ENCODE measurements at regions not wholly inside any gene's neighbourhood (a gene's known extent, or its start where the extent isn't known, plus 50 kb on each side); places are given as distances from the start of the nearest gene placed in this dataset.

- Histone ChIP-seq H3K9me3 (no peaks in the 10 kb centered on the region), H3K4me1 (peaks cover 0 to 14% (median 0%) of the 10 kb centered on the region in 4 donors), H3K4me3 (no peak overlapping the region), H3K27ac (peak overlapping the region in 2 of 4 donors; percentile 31 to 65), H3K27me3 (no peaks in the 10 kb centered on the region), H3K36me3 (no peaks in the 10 kb centered on the region)
- DNase-seq = peak in 1 of 3 donors; percentile 63
- TF ChIP-seq POLR2A (IDR thresholded peaks at IDR 0.05) = no peak
- no peak for TF ChIP-seq CTCF (IDR thresholded peaks at IDR 0.05)
Measured at GRCh38 chr6:6890400-6890858, 217.3 kb upstream of the RREB1 start.

DNA sequence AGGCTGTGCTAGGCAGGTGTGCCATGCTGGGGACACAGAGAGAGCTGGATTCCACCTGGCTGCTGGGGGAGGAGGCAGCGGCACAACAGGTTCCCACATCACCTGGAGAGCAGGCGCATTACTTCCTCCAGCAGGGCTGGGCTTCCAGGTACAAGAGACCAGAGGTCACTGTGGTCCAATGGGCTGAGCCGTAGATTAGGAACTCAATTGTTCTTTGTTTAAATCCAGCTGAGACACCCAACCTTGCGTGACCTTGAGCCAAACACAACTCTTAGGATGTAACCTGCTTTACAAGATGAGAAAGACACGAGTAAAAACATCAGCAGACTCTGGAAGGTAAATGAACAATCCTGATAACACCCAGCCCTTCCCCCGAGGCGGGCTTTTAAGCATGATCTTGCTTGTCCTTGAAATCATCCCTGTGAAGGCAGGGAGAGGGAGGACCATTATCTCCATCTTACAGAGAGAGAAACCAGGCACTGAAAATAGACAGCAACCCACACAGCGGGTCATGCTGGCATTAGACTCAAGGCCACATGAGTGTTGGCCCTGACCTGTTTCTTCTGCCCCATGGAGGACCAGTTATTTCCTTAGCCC lies 216.5 kb upstream of the RREB1 start:
- peaks cover 0 to 14% (median 0%) of the 10 kb centered on the region in 4 donors for H3K4me1 ChIP-seq
- TF ChIP-seq CTCF (IDR thresholded peaks at IDR 0.05) = peak in 2 of 6 experiments; percentile 29 to 30
- no peak for TF ChIP-seq POLR2A (IDR thresholded peaks at IDR 0.05)
- H3K27ac ChIP-seq = peak overlapping the region in 2 of 4 donors; percentile 31 to 65
- H3K36me3 ChIP-seq = no peaks in the 10 kb centered on the region
- H3K27me3 ChIP-seq = no peaks in the 10 kb centered on the region
- H3K9me3 ChIP-seq = no peaks in the 10 kb centered on the region
- no peak overlapping the region for H3K4me3 ChIP-seq
- DNase-seq = peak in 2 of 3 donors; percentile 77 to 79

DNA sequence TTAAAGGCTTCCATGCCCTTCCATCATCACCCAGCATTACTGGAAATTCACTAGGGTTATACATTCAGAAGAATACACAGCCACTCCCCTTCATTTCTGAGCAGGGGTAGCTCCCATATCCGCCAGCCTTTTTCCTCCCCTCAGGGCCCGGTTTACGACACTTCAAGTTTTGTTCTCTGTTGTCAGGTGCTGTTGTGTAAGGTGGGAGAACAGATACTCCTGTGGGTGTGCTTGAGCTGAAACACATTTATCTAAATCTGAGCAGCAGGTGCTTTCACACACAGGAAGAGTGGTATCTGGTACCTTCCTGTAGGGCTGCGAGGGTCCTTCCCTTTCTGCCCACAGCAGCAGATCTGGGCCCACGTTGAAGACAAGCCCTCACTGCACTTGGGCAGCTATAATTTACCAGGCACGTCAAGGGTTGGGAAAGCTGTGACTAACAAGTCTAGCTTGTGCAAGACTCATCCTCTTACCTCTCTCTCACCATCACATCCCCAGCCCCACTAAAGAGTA lies 215.8 kb upstream of the RREB1 start:
- Histone ChIP-seq H3K36me3 (no peaks in the 10 kb centered on the region), H3K27ac (peak overlapping the region in 1 of 4 donors; percentile 65), H3K4me1 (peaks cover 0 to 14% (median 0%) of the 10 kb centered on the region in 4 donors), H3K27me3 (no peaks in the 10 kb centered on the region), H3K4me3 (no peak overlapping the region), H3K9me3 (no peaks in the 10 kb centered on the region)
- no peak for TF ChIP-seq CTCF (IDR thresholded peaks at IDR 0.05)
- no peak for TF ChIP-seq POLR2A (IDR thresholded peaks at IDR 0.05)
- no peak for DNase-seq

DNA sequence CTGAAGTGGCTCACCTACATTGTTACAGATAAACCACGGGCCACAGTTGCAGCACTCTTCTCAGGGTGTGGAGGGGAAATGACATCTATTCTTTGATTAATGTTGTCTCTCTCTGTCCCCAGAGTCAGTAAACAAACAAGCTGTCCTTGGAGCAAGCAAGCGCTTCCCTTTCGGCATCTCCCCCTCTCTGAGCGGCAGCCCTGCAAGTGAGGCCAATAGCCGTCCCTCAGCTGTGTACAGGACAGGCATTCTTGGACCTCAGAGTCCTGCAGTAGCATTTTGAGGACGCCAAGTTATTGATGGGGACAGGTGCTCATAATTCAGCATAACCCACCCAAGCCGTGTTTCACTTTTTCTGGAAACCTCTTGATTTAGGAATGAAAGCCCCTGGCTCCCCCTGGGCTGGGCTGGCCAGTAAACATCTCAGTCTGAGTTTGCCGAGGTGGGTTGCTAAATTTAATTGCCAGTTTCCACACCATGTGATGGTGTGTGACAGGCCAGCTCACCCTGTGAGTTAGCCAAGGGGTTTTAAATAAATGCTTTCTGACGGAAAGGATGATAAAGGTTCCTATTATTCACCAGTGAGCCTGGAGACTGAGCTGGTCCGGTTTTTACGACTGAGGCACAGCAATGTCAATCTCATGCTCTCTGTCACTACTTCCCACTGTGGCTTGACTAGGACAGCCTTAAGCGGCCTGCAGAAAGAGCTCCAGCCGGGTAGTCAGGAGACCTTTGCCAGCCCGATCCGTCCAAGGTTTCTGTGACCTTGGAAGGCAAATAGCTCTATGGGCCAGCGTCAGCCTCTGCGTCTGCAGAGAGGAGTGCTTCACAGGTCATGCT lies 214.8 kb upstream of the RREB1 start:
- no peak overlapping the region for H3K4me3 ChIP-seq
- no peak for TF ChIP-seq POLR2A (IDR thresholded peaks at IDR 0.05)
- no peak for TF ChIP-seq CTCF (IDR thresholded peaks at IDR 0.05)
- H3K36me3 ChIP-seq = no peaks in the 10 kb centered on the region
- DNase-seq = no peak
- H3K4me1 ChIP-seq = peaks cover 0 to 14% (median 0%) of the 10 kb centered on the region in 4 donors
- H3K27me3 ChIP-seq = no peaks in the 10 kb centered on the region
- no peak overlapping the region for H3K27ac ChIP-seq
- no peaks in the 10 kb centered on the region for H3K9me3 ChIP-seq

- no peak for DNase-seq
- H3K27me3 ChIP-seq = no peaks in the 10 kb centered on the region
- H3K4me3 ChIP-seq = no peak overlapping the region
- TF ChIP-seq CTCF (IDR thresholded peaks at IDR 0.05) (no peak), POLR2A (IDR thresholded peaks at IDR 0.05) (no peak)
- no peaks in the 10 kb centered on the region for H3K9me3 ChIP-seq
- no peak overlapping the region for H3K27ac ChIP-seq
- H3K4me1 ChIP-seq = peaks cover 0 to 14% (median 0%) of the 10 kb centered on the region in 4 donors
- H3K36me3 ChIP-seq = no peaks in the 10 kb centered on the region
Measured at GRCh38 chr6:6893701-6894100, 214.1 kb upstream of the RREB1 start.
